Heart left ventricle (tissue), 16 donors: ENCODE measurements at regions not wholly inside any gene's neighbourhood (a gene's known extent, or its start where the extent isn't known, plus 50 kb on each side); places are given as distances from the start of the nearest gene placed in this dataset.

Source experiments
- ATAC-seq, 4 donors: fragments of 200-7000 bp; cut with Tn5 transposase; one replicate each; pipeline ENCODE4 v1.9.1; 2020 to 2022; ENCODE audit warnings: moderate library complexity in 4 of 4, mild to moderate bottlenecking in 3 of 4, moderate number of reproducible peaks in 1 of 4
- DNase-seq, 5 donors: peaks; one replicate each; pipeline ENCODE4 v3.0.0-alpha.2; 2020
- H3K27ac ChIP-seq, 12 donors: fragments of 200-600 bp; sonication (generic) in 4 of 12; one replicate each; pipeline versions ENCODE4 v1.5.0 to v1.8.0; 2016 to 2022; ENCODE audit warnings: mild to moderate bottlenecking in 2 of 12
- H3K27me3 ChIP-seq, 9 donors: fragments of 200-600 bp; sonication (generic) in 2 of 9; one replicate each; pipeline versions ENCODE4 v1.5.1 to v1.8.0; 2016 to 2022; ENCODE audit warnings: mild to moderate bottlenecking in 3 of 9
- H3K36me3 ChIP-seq, 9 donors: fragments of 200-600 bp; sonication (generic) in 2 of 9; one replicate each; pipeline versions ENCODE4 v1.5.0 to v1.8.0; 2018 to 2022; ENCODE audit warnings: mild to moderate bottlenecking in 2 of 9
- H3K4me1 ChIP-seq, 12 donors: fragments of 200-600 bp; sonication (generic) in 4 of 12; one replicate each; pipeline versions ENCODE4 v1.5.0 to v1.8.0; 2016 to 2022; ENCODE audit warnings: mild to moderate bottlenecking in 3 of 12
- H3K4me3 ChIP-seq, 12 donors: fragments of 200-600 bp; sonication (generic) in 4 of 12; one replicate each; pipeline versions ENCODE4 v1.5.0 to v1.8.0; 2017 to 2022; ENCODE audit warnings: mild to moderate bottlenecking in 9 of 12, moderate library complexity in 4 of 12
- H3K9me3 ChIP-seq, 12 donors: fragments of 200-600 bp; sonication (generic) in 4 of 12; one replicate each; pipeline versions ENCODE4 v1.5.0 to v1.8.0; 2016 to 2022; ENCODE audit warnings: mild to moderate bottlenecking in 1 of 12
- POLR2A ChIP-seq, 2 donors: fragments of 450-650 bp; IDR thresholded peaks; one replicate each; pipeline ENCODE4 v1.6.1; 2017; ENCODE audit warnings: antibody characterized with exemption in 2 of 2, mild to moderate bottlenecking in 2 of 2, moderate library complexity in 2 of 2
- WGBS, 4 donors: extraction: QIAGEN DNeasy Blood & Tissue Kit in 2 of 4; methylation state at CpG; one replicate each; pipeline versions ENCODE4 v1.1.5 to v1.1.7; 2013 to 2018; 5-methylcytosine and 5-hydroxymethylcytosine counted together
- intact Hi-C, 10 donors: fragments of 100-400 bp; cut with DNase I; formaldehyde crosslinking; loops; one replicate each; pipeline versions ENCODE4 v1.11.1 to v1.14.2; 2022
- TF ChIP-seq, protein P1 (sequence below), 12 donors: fragments of 200-600 bp; sonication (generic) in 4 of 12; IDR thresholded peaks; one replicate each; pipeline versions ENCODE4 v1.5.0 to v1.8.0; 2018 to 2022; ENCODE audit warnings: antibody characterized with exemption in 12 of 12, mild to moderate bottlenecking in 5 of 12
- donor health status: ischemic (EF 13 %, LVEDD 7.1; RV severe dilation, severe dysfunction).
- donor health status: healthy with polysubstance abuse.
- donor health status: DM: no; HTN: yes; CAD: no.
- donor health status: DM: no; HTN: no; CAD: no.
- donor health status: ischemic (EF 25% LVEDD 6.9; RV normal size, moderate dysfunction).
- donor health status: ischemic (EF 25% LVEDD 5.7; RV mildly dilated, moderate dysfunction).
- donor health status: healthy.
- donor health status: DM: yes; HTN: yes; CAD: no.
- donor health status: ischemic (EF 35%, LVEDD 5.7; RV mildly dilated, moderate dysfunction).
- donor health status: nonischemic (EF 11% LVEDD 7.7; RV severe dilation, severe dysfunction).
- donor health status: DM: yes; HTN: yes; CAD: no.
- donor health status: PGD.
- donor health status: ischemic (EF 29% LVEDD 5.4; RV normal size, mild dysfunction).
- donor health status: nonischemic (EF 23%, LVEDD 6.1; RV moderate dilation, normal function).

DNA sequence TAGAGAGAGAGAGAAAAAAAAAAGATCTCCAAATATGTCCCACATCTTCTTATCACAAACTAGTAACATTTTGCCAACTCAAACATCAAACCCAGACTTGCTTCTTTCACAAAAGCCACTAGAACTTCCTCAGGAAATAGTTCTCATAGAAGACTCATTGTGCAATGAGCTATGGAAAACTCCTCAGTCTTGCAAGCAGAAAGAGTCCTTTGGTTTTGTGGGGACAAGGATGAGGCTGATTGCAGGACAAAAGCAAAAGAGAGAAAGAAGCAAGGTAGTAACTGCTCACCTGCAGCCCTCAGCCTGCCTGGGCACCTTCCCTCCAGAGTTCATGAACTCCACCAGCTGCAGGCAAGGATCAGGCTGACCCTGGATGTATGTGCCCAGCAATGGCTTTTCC lies 399.0 kb downstream of the IRX1 start:
- TF ChIP-seq POLR2A (IDR thresholded peaks at IDR 0.05), result no peak
- TF ChIP-seq, protein P1, sequence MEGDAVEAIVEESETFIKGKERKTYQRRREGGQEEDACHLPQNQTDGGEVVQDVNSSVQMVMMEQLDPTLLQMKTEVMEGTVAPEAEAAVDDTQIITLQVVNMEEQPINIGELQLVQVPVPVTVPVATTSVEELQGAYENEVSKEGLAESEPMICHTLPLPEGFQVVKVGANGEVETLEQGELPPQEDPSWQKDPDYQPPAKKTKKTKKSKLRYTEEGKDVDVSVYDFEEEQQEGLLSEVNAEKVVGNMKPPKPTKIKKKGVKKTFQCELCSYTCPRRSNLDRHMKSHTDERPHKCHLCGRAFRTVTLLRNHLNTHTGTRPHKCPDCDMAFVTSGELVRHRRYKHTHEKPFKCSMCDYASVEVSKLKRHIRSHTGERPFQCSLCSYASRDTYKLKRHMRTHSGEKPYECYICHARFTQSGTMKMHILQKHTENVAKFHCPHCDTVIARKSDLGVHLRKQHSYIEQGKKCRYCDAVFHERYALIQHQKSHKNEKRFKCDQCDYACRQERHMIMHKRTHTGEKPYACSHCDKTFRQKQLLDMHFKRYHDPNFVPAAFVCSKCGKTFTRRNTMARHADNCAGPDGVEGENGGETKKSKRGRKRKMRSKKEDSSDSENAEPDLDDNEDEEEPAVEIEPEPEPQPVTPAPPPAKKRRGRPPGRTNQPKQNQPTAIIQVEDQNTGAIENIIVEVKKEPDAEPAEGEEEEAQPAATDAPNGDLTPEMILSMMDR (IDR thresholded peaks at IDR 0.05), result no peak
- H3K27ac ChIP-seq, result peak overlapping the region in 4 of 12 donors; percentile 17 to 73 (median 52)
- no peaks in the 10 kb centered on the region for H3K27me3 ChIP-seq
- peaks cover 0 to 12% (median 3%) of the 10 kb centered on the region in 12 donors for H3K9me3 ChIP-seq
- no peak overlapping the region for H3K4me3 ChIP-seq
- ATAC-seq (peak in 3 of 4 donors; percentile 56 to 71 (median 70)), DNase-seq (no peak)
- H3K4me1 ChIP-seq, result peaks cover 0 to 30% (median 4%) of the 10 kb centered on the region in 12 donors
- H3K36me3 ChIP-seq, result no peaks in the 10 kb centered on the region
- intact Hi-C loops, result no loop called here

DNA sequence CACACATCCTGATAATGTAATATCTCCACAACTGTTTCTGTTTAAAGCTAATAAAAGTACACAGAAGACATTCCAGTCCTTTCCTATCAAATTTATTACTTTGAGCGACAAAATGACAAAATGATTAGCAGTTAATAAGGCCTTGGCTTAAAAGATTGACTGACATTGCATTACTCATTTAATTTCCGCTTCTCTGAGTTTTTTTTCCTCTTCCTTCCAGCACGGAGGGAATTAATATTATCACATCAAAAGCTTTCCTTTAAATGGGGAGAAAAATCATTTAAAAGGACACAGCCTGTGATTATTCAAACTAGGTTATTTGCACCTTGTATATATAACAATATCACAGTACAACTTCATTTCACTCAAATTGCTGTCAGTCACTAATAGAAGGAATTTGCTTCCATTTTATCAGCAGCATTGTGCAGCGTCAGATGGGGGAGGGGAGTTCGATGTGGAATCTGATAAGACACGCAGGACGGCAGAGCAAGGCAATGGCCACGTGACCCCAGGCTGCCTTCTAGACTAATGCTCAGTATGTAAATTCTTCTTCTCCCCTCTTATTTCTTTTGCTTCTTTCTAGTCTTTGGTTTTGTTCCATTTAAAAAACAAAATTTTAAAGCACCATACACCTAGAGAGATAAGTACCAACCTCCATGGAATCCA lies 400.5 kb downstream of the IRX1 start:
- intact Hi-C loops, result no loop called here
- ATAC-seq (no peak), DNase-seq (no peak)
- H3K36me3 ChIP-seq, result no peaks in the 10 kb centered on the region
- H3K27me3 ChIP-seq, result no peaks in the 10 kb centered on the region
- no peak overlapping the region for H3K27ac ChIP-seq
- 39 to 58% (median 49%) methylated on average over 8 of the region's 8 CpGs for WGBS, 4 donors
- no peak overlapping the region for H3K4me3 ChIP-seq
- peaks cover 0 to 30% (median 4%) of the 10 kb centered on the region in 12 donors for H3K4me1 ChIP-seq
- peaks cover 0 to 12% (median 3%) of the 10 kb centered on the region in 12 donors for H3K9me3 ChIP-seq
- TF ChIP-seq POLR2A (IDR thresholded peaks at IDR 0.05), result no peak
- TF ChIP-seq, protein P1 (IDR thresholded peaks at IDR 0.05), result no peak

DNA sequence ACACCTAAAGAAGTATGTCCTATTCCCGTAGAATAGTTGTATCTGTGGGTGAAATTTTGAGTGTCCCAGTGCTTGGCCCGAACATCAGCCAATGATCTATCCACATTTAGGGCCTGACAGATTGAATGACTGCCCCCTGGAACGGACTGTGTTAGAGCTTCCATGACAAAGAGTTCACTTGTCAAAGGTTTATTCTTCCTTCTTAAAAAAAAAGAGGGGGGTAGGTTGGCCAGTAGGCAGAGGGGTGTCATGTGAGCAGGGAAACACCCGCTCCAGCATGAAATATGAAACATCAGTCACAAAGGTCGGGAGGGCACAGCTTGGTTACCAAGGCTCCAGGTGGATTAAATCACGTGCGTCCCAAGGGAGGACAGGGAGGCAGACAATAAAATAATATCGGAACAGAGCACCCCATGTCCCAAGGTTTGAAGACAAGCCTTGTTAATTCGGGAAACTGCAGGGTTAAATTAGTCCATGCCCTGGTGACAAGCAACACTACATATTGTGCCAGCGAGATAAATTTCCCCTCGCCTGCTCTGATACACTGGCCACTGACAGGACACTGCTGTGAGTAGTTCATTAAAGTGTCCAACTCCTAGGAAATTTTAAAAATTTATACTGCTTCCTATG lies 401.2 kb downstream of the IRX1 start:
- intact Hi-C loops, result no loop called here
- Histone ChIP-seq H3K27me3 (no peaks in the 10 kb centered on the region), H3K27ac (no peak overlapping the region), H3K4me3 (no peak overlapping the region), H3K9me3 (peaks cover 0 to 6% (median 2%) of the 10 kb centered on the region in 12 donors), H3K36me3 (no peaks in the 10 kb centered on the region), H3K4me1 (peaks cover 0 to 30% (median 4%) of the 10 kb centered on the region in 12 donors)
- ATAC-seq, result peak in 2 of 4 donors; percentile 30 to 46
- 62 to 70% (median 67%) methylated on average over 11 of the region's 11 CpGs for WGBS, 4 donors
- no peak for DNase-seq
- TF ChIP-seq, protein P1 (IDR thresholded peaks at IDR 0.05), result no peak
- TF ChIP-seq POLR2A (IDR thresholded peaks at IDR 0.05), result no peak

DNA sequence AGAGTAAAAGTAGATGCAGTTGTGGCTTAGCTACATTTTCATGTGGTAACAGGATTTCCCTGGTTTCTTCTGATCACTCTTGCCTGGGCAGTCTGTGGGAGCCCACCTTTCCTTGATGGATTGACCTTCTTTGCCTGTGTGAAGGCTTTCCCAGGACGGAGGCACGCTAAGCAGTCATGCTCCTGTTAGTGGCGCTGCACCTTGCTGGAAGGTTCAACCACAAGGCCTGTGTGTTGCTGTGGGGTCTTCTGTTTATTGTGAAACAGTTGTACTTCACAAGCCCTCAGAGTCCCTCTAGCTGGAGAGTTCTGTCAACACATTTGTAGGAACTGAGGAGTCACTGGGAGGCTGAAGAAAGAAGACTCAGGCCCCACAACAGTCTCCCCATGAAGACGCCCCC lies 402.0 kb downstream of the IRX1 start:
- H3K9me3 ChIP-seq, result no peaks in the 10 kb centered on the region
- DNase-seq, result no peak
- TF ChIP-seq POLR2A (IDR thresholded peaks at IDR 0.05), result no peak
- TF ChIP-seq, protein P1 (IDR thresholded peaks at IDR 0.05), result no peak
- H3K4me1 ChIP-seq, result peaks cover 0 to 30% (median 4%) of the 10 kb centered on the region in 12 donors
- ATAC-seq, result no peak
- H3K36me3 ChIP-seq, result no peaks in the 10 kb centered on the region
- no peaks in the 10 kb centered on the region for H3K27me3 ChIP-seq
- H3K4me3 ChIP-seq, result no peak overlapping the region
- 90 to 96% (median 95%) methylated on average over 4 of the region's 4 CpGs for WGBS, 4 donors
- intact Hi-C loops, result no loop called here
- no peak overlapping the region for H3K27ac ChIP-seq
